A549 (cell line): ENCODE measurements at regions not wholly inside any gene's neighbourhood (a gene's known extent, or its start where the extent isn't known, plus 50 kb on each side); places are given as distances from the start of the nearest gene placed in this dataset.

Source experiments
- ATAC-seq, 2 experiments: fragments of 200-7000 bp in 1 of 2; fragments of >200 bp in 1 of 2; cut with Nextera tagmentation in 1 of 2; cut with Tn5 transposase in 1 of 2; 3 replicates each; pipeline versions ENCODE4 v1.8.0 to v1.9.1; 2018 to 2020; ENCODE audit warnings: mild to moderate bottlenecking in 1 of 2, moderate library complexity in 1 of 2
- CTCF ChIA-PET: fragments of 300-600 bp; sonication (Branson Sonifier 250); formaldehyde crosslinking; extraction: SDS; loops from one replicate; lab custom pipeline; 2021; ENCODE audit warnings: antibody characterized with exemption, inconsistent platforms; lab: Yijun Ruan, JAX
- POLR2A ChIA-PET: fragments of 350-600 bp; formaldehyde crosslinking; extraction: SDS; loops from one replicate; lab custom pipeline; 2021; ENCODE audit warnings: antibody characterized with exemption, inconsistent platforms; lab: Yijun Ruan, JAX
- DNase-seq, 2 experiments: peaks; one replicate each; pipeline versions ENCODE4 v3.0.0 to v3.0.0-alpha.2; 2011 to 2016; ENCODE audit warnings: low read depth in 1 of 2, low spot score in 1 of 2
- FAIRE-seq: peaks from 2 replicates; lab custom pipeline; 2011; peaks lifted over from hg19 to GRCh38; lab: Jason Lieb, UNC
- H3K27ac ChIP-seq, 2 experiments: fragments of >200 bp; sonication (Bioruptor Twin); formaldehyde crosslinking; 3 replicates each; pipeline ENCODE4 v1.5.1; 2016 to 2017
- H3K4me1 ChIP-seq: fragments of >200 bp; sonication (Bioruptor Twin); formaldehyde crosslinking; 3 replicates; pipeline ENCODE4 v1.6.1; 2016
- H3K4me2 ChIP-seq: fragments of >200 bp; sonication (Bioruptor Twin); formaldehyde crosslinking; 3 replicates; pipeline ENCODE4 v1.6.1; 2016
- H3K4me3 ChIP-seq: fragments of >200 bp; sonication (Bioruptor Twin); formaldehyde crosslinking; 3 replicates; pipeline ENCODE4 v1.5.1; 2016
- H3K9me3 ChIP-seq: fragments of >200 bp; sonication (Bioruptor Twin); formaldehyde crosslinking; 3 replicates; pipeline ENCODE4 v1.6.1; 2016
- ATOH8 ChIP-seq: fragments of 250-450 bp; sonication (Bioruptor Pico); IDR thresholded peaks from 2 replicates; pipeline ENCODE4 v1.5.0; 2020; ENCODE audit warnings: low read depth, mild to moderate bottlenecking, moderate library complexity
- BHLHE40 ChIP-seq: IDR thresholded peaks from 2 replicates; pipeline ENCODE4 v1.6.1; 2012; ENCODE audit warnings: low read depth, low read length, inconsistent platforms
- CHD2 ChIP-seq: fragments of 150-350 bp; IDR thresholded peaks from 2 replicates; pipeline ENCODE4 v1.6.1; 2014; ENCODE audit warnings: low read length; ENCODE audit not compliant: partially characterized antibody
- CHD4 ChIP-seq: fragments of 200-600 bp; sonication (generic); IDR thresholded peaks from 2 replicates; pipeline ENCODE4 v1.6.1; 2016; ENCODE audit warnings: antibody characterized with exemption, mild to moderate bottlenecking, borderline replicate concordance
- CTCF ChIP-seq: fragments of >200 bp; sonication (Bioruptor Twin); formaldehyde crosslinking; IDR thresholded peaks from 3 replicates; pipeline ENCODE4 v1.5.1; 2016
- EHMT2 ChIP-seq: fragments of 200-600 bp; sonication (generic); IDR thresholded peaks from 2 replicates; pipeline ENCODE4 v1.6.1; 2016; ENCODE audit warnings: antibody characterized with exemption, low read depth, mild to moderate bottlenecking, moderate library complexity
- EP300 ChIP-seq, 2 experiments: fragments of >200 bp; sonication (Bioruptor Twin); formaldehyde crosslinking; IDR thresholded peaks; 2 replicates in 1 of 2; 3 replicates in 1 of 2; pipeline ENCODE4 v1.6.1; 2016 to 2017
- ESRRA ChIP-seq: fragments of 150-350 bp; IDR thresholded peaks from 2 replicates; pipeline ENCODE4 v1.6.1; 2014; ENCODE audit warnings: mild to moderate bottlenecking, low read length, borderline replicate concordance
- FOSB ChIP-seq: fragments of 250-450 bp; sonication (Bioruptor Pico); IDR thresholded peaks from 2 replicates; pipeline ENCODE4 v1.5.0; 2020; ENCODE audit warnings: mild to moderate bottlenecking, moderate library complexity
- FOSL2 ChIP-seq, 2 experiments: fragments of 450-650 bp in 1 of 2; fragments of >200 bp in 1 of 2; sonication (Bioruptor Twin) in 1 of 2; formaldehyde crosslinking; IDR thresholded peaks; 2 replicates each; pipeline versions ENCODE4 v1.5.0 to v1.6.1; 2016 to 2020; ENCODE audit warnings: mild to moderate bottlenecking in 1 of 2, moderate library complexity in 1 of 2
- HES2 ChIP-seq: fragments of >200 bp; sonication (Bioruptor Twin); formaldehyde crosslinking; IDR thresholded peaks from 2 replicates; pipeline ENCODE4 v1.6.1; 2016
- HOXA7 ChIP-seq: fragments of 250-450 bp; sonication (Bioruptor Pico); IDR thresholded peaks from 2 replicates; pipeline ENCODE4 v1.5.0; 2020; ENCODE audit warnings: mild to moderate bottlenecking, moderate library complexity
- JUN ChIP-seq, 2 experiments: fragments of >200 bp; sonication (Bioruptor Twin); formaldehyde crosslinking; IDR thresholded peaks; 2 replicates in 1 of 2; 3 replicates in 1 of 2; pipeline ENCODE4 v1.6.1; 2016 to 2017
- KDM1A ChIP-seq: fragments of 200-600 bp; sonication (generic); IDR thresholded peaks from 2 replicates; pipeline ENCODE4 v1.6.1; 2016; ENCODE audit warnings: low read depth, mild to moderate bottlenecking
- MAFK ChIP-seq: fragments of 450-650 bp; IDR thresholded peaks from 2 replicates; pipeline ENCODE4 v1.6.1; 2014; ENCODE audit not compliant: partially characterized antibody
- MAZ ChIP-seq: fragments of 150-350 bp; IDR thresholded peaks from 2 replicates; pipeline ENCODE4 v1.6.1; 2014; ENCODE audit warnings: antibody characterized with exemption, low read depth, low read length, borderline replicate concordance
- NPAS2 ChIP-seq: fragments of 250-450 bp; sonication (Bioruptor Pico); IDR thresholded peaks from 2 replicates; pipeline ENCODE4 v1.8.0; 2022; ENCODE audit warnings: mild to moderate bottlenecking, moderate library complexity, borderline replicate concordance
- PHF8 ChIP-seq: fragments of 200-600 bp; sonication (generic); IDR thresholded peaks from 2 replicates; pipeline ENCODE4 v1.6.1; 2016; ENCODE audit warnings: low read depth, mild to moderate bottlenecking, antibody characterized with exemption, moderate library complexity, borderline replicate concordance
- RARB ChIP-seq: fragments of 250-450 bp; sonication (Bioruptor Pico); IDR thresholded peaks from 2 replicates; pipeline ENCODE4 v1.8.0; 2021; ENCODE audit warnings: mild to moderate bottlenecking, moderate library complexity
- RNF2 ChIP-seq: fragments of 200-600 bp; sonication (generic); IDR thresholded peaks from 2 replicates; pipeline ENCODE4 v1.6.1; 2016; ENCODE audit warnings: low read depth, mild to moderate bottlenecking, antibody characterized with exemption, moderate library complexity, borderline replicate concordance
- SREBF2 ChIP-seq: fragments of 450-650 bp; IDR thresholded peaks from 2 replicates; pipeline ENCODE4 v1.6.1; 2014; ENCODE audit warnings: mild to moderate bottlenecking, moderate library complexity
- TFCP2L1 ChIP-seq: fragments of 250-450 bp; sonication (Bioruptor Pico); IDR thresholded peaks from 2 replicates; pipeline ENCODE4 v1.5.0; 2021; ENCODE audit warnings: mild to moderate bottlenecking
- ZFP36 ChIP-seq: fragments of 450-650 bp; IDR thresholded peaks from 2 replicates; pipeline ENCODE4 v1.6.1; 2014; ENCODE audit warnings: borderline replicate concordance; ENCODE audit not compliant: partially characterized antibody
- ZNF302 ChIP-seq: fragments of 250-450 bp; sonication (Bioruptor Pico); IDR thresholded peaks from 2 replicates; pipeline ENCODE4 v1.9.0; 2021; ENCODE audit warnings: inconsistent platforms, mild to moderate bottlenecking, moderate library complexity
- WGBS: methylation state at CpG from one replicate; pipeline ENCODE4 v1.1.6; 2017; ENCODE audit errors: missing lambda C conversion rate; 5-methylcytosine and 5-hydroxymethylcytosine counted together

GRCh38 chr7:128178611-128179010, 62.5 kb upstream of the LEP start:
- FAIRE-seq (no peak), DNase-seq (no peak), ATAC-seq (0 out of 6 replicates have a peak, but pooled peaks of 1 of the 2 experiments have one; percentile 26)
- Histone ChIP-seq H3K9me3 (no peaks in the 10 kb centered on the region), H3K4me3 (no peak overlapping the region), H3K4me1 (no peaks in the 10 kb centered on the region), H3K27ac (no peak overlapping the region), H3K4me2 (no peak overlapping the region)
- TF ChIP-seq FOSB (CRISPR knock-in tag) (no peak), CTCF (no peak), KDM1A (no peak), EHMT2 (no peak), ZNF302 (CRISPR knock-in tag) (no peak), HOXA7 (no peak), CHD4 (no peak), BHLHE40 (no peak), CHD2 (no peak)
- ChIA-PET CTCF (interaction anchor here (0.8 to 3.2 kb wide), 6 partner anchors 8 to 43 kb away, joined by 3 to 12 read pairs (median 3); no protein-coding TSS in a partner anchor), POLR2A (no interaction called here)
- 37% methylated on average over 3 of the region's 3 CpGs for WGBS

- H3K4me3 ChIP-seq, result no peak overlapping the region
- WGBS, result 47% methylated on average over 16 of the region's 16 CpGs
- no peak for TF ChIP-seq BHLHE40
- no peak for TF ChIP-seq MAZ
- TF ChIP-seq ZFP36, result no peak
- no peak for TF ChIP-seq MAFK
- TF ChIP-seq ATOH8, result no peak
- no peak for TF ChIP-seq PHF8
- no peak for TF ChIP-seq JUN (IDR thresholded peaks at IDR 0.05)
- no peak for TF ChIP-seq EHMT2
- no peak for TF ChIP-seq ESRRA
- TF ChIP-seq, all 56 proteins: peak for 0
- Histone ChIP-seq H3K27ac (no peak overlapping the region), H3K9me3 (peaks cover 6% of the 10 kb centered on the region; the same call in 2 of the 3 replicates), H3K4me1 (no peaks in the 10 kb centered on the region), H3K4me2 (no peak overlapping the region)
- peak in 1 of 2 experiments; percentile 32; a peak in 3 of 6 replicates for ATAC-seq
- DNase-seq, result no peak
- FAIRE-seq, result no peak
- CTCF ChIA-PET, result interaction anchor here (1.3 kb wide), 1 partner anchor 20 kb away, joined by 5 read pairs; no protein-coding TSS in a partner anchor
- POLR2A ChIA-PET, result no interaction called here
These were observed 52.5 kb upstream of the LEP start for GRCh38 chr7:128188396-128189230.

- ChIA-PET CTCF (interaction anchor here (0.9 to 1.7 kb wide), 4 partner anchors 11 to 54 kb away, joined by 3 to 7 read pairs (median 6); no protein-coding TSS in a partner anchor), POLR2A (no interaction called here)
- DNase-seq (no peak), FAIRE-seq (no peak), ATAC-seq (peak; percentile 28 to 32; a peak in 2 of 6 replicates)
- Histone ChIP-seq H3K4me2 (no peak overlapping the region), H3K4me3 (no peak overlapping the region), H3K4me1 (no peaks in the 10 kb centered on the region), H3K9me3 (peaks cover 14% of the 10 kb centered on the region), H3K27ac (no peak overlapping the region)
- 54% methylated on average over 4 of the region's 8 CpGs for WGBS
- TF ChIP-seq HES2 (no peak), CHD4 (no peak), FOSL2 (IDR thresholded peaks at IDR 0.05) (no peak), FOSL2 (CRISPR knock-in tag; IDR thresholded peaks at IDR 0.05) (no peak), CTCF (no peak), RNF2 (no peak), BHLHE40 (no peak), RARB (no peak), EP300 (IDR thresholded peaks at IDR 0.05) (no peak), PHF8 (no peak), HOXA7 (no peak), SREBF2 (no peak), FOSB (CRISPR knock-in tag) (no peak), TFCP2L1 (CRISPR knock-in tag) (no peak), NPAS2 (no peak)
These were observed 51.7 kb upstream of the LEP start for GRCh38 chr7:128189231-128189930.
